ENCODE measurements at regions not wholly inside any gene's neighbourhood (a gene's known extent, or its start where the extent isn't known, plus 50 kb on each side); places are given as distances from the start of the nearest gene placed in this dataset.

DNA sequence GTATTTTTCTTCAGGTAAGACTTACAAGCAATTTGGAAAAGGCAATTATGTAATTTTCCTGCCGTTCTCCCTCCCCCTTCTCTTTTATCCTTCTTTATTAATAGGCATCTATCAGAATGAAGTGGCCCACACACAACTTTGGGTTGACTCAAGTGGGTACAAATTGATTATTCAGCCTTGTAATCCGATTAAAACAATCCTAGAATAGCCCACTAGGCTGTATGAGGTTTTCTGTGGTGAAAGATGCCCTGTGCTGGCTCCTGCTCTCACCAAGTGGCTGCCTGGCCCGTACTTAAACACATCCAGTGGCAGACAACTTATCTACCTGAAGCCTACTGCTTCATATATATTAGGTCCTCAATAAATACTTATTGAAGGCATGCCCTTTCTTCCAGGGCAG lies 177.3 kb upstream of the C9orf72 start:
- Histone ChIP-seq H3K27ac (ENCODE audit: control insufficient read depth, insufficient read depth, low read length) (no peak overlapping the region), H3K36me3 (ENCODE audit: control insufficient read depth in 2 of 2, extremely low read depth in 1 of 2, insufficient read depth in 2 of 2, low read length in 2 of 2) (no peaks in the 10 kb centered on the region), H3K27me3 (ENCODE audit: control insufficient read depth, extremely low read depth, insufficient read depth, low read length) (no peaks in the 10 kb centered on the region), H3K9me3 (ENCODE audit: control insufficient read depth, low read depth, low read length) (no peaks in the 10 kb centered on the region), H2AFZ (ENCODE audit: control insufficient read depth, low read length) (no peak overlapping the region), H3K4me2 (ENCODE audit: control insufficient read depth, extremely low read depth, insufficient read depth, low read depth, low read length) (no peak overlapping the region), H3K9ac (ENCODE audit: control insufficient read depth, extremely low read depth, insufficient read depth, low read length) (no peak overlapping the region), H3K4me3 (ENCODE audit: control insufficient read depth in 2 of 3, extremely low read depth in 1 of 3, insufficient read depth in 2 of 3, low read depth in 1 of 3, low read length in 3 of 3) (no peak overlapping the region), H3K79me2 (ENCODE audit: control insufficient read depth, insufficient read depth, low read length) (no peaks in the 10 kb centered on the region), H4K20me1 (ENCODE audit: control insufficient read depth, extremely low read depth, insufficient read depth, low read length) (no peaks in the 10 kb centered on the region), H3K9me1 (ENCODE audit: control insufficient read depth, extremely low read depth, insufficient read depth, low read length) (no peaks in the 10 kb centered on the region), H3K4me1 (ENCODE audit: control insufficient read depth, extremely low read depth, insufficient read depth, low read length) (no peaks in the 10 kb centered on the region)
- no peak for FAIRE-seq
- no peak for DNase-seq (ENCODE audit: low read depth, low spot score)
- TF ChIP-seq, protein P1, sequence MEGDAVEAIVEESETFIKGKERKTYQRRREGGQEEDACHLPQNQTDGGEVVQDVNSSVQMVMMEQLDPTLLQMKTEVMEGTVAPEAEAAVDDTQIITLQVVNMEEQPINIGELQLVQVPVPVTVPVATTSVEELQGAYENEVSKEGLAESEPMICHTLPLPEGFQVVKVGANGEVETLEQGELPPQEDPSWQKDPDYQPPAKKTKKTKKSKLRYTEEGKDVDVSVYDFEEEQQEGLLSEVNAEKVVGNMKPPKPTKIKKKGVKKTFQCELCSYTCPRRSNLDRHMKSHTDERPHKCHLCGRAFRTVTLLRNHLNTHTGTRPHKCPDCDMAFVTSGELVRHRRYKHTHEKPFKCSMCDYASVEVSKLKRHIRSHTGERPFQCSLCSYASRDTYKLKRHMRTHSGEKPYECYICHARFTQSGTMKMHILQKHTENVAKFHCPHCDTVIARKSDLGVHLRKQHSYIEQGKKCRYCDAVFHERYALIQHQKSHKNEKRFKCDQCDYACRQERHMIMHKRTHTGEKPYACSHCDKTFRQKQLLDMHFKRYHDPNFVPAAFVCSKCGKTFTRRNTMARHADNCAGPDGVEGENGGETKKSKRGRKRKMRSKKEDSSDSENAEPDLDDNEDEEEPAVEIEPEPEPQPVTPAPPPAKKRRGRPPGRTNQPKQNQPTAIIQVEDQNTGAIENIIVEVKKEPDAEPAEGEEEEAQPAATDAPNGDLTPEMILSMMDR (optimal IDR thresholded peaks at IDR 0.05 in 1 of 3, IDR thresholded peaks at IDR 0.05 in 1 of 3, conservative IDR thresholded peaks at IDR 0.05 in 1 of 3; ENCODE audit: extremely low read depth in 1 of 3, insufficient read depth in 2 of 3, low read length in 3 of 3), result no peak
- dilution Hi-C loops (cut with MboI; ENCODE audit: extremely low pct_ligation_motif_present, low sequenced_read_pairs), result no loop called here

DNA sequence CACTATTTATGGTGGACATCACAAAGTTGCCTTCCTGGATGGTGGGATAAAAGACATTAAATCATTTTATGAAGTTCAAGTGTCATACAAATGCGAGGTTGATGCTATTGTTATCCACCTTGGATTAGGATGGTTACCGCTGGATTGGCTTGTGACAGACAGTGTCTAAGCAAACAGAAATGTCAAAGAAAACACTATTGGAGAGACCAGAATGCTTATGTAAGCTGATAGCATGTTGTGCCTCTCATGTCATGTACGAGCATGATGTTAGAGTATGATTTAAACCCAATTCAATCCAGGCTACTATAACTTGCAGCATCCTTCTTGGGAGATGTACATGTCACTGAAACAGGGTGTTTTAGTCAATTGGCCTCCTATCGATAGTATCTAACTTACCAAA lies 178.8 kb upstream of the C9orf72 start:
- Histone ChIP-seq H3K4me1 (ENCODE audit: control insufficient read depth, extremely low read depth, insufficient read depth, low read length) (no peaks in the 10 kb centered on the region), H3K4me3 (ENCODE audit: control insufficient read depth in 2 of 3, extremely low read depth in 1 of 3, insufficient read depth in 2 of 3, low read depth in 1 of 3, low read length in 3 of 3) (no peak overlapping the region), H3K4me2 (ENCODE audit: control insufficient read depth, extremely low read depth, insufficient read depth, low read depth, low read length) (no peak overlapping the region), H3K9ac (ENCODE audit: control insufficient read depth, extremely low read depth, insufficient read depth, low read length) (no peak overlapping the region), H3K9me1 (ENCODE audit: control insufficient read depth, extremely low read depth, insufficient read depth, low read length) (no peaks in the 10 kb centered on the region), H3K36me3 (ENCODE audit: control insufficient read depth in 2 of 2, extremely low read depth in 1 of 2, insufficient read depth in 2 of 2, low read length in 2 of 2) (no peaks in the 10 kb centered on the region), H3K27ac (ENCODE audit: control insufficient read depth, insufficient read depth, low read length) (no peak overlapping the region), H2AFZ (ENCODE audit: control insufficient read depth, low read length) (no peak overlapping the region), H3K9me3 (ENCODE audit: control insufficient read depth, low read depth, low read length) (no peaks in the 10 kb centered on the region), H3K27me3 (ENCODE audit: control insufficient read depth, extremely low read depth, insufficient read depth, low read length) (no peaks in the 10 kb centered on the region), H4K20me1 (ENCODE audit: control insufficient read depth, extremely low read depth, insufficient read depth, low read length) (no peaks in the 10 kb centered on the region), H3K79me2 (ENCODE audit: control insufficient read depth, insufficient read depth, low read length) (no peaks in the 10 kb centered on the region)
- FAIRE-seq, result no peak
- no peak for DNase-seq (ENCODE audit: low read depth, low spot score)
- dilution Hi-C loops (cut with MboI; ENCODE audit: extremely low pct_ligation_motif_present, low sequenced_read_pairs), result no loop called here
- TF ChIP-seq EZH2 (IDR thresholded peaks at IDR 0.05; ENCODE audit: low read length), result no peak
- TF ChIP-seq, protein P1 (optimal IDR thresholded peaks at IDR 0.05 in 1 of 3, IDR thresholded peaks at IDR 0.05 in 1 of 3, conservative IDR thresholded peaks at IDR 0.05 in 1 of 3; ENCODE audit: extremely low read depth in 1 of 3, insufficient read depth in 2 of 3, low read length in 3 of 3), result no peak

Data from keratinocyte (primary cell).